ENCODE measurements at regions not wholly inside any gene's neighbourhood (a gene's known extent, or its start where the extent isn't known, plus 50 kb on each side); places are given as distances from the start of the nearest gene placed in this dataset.

DNA sequence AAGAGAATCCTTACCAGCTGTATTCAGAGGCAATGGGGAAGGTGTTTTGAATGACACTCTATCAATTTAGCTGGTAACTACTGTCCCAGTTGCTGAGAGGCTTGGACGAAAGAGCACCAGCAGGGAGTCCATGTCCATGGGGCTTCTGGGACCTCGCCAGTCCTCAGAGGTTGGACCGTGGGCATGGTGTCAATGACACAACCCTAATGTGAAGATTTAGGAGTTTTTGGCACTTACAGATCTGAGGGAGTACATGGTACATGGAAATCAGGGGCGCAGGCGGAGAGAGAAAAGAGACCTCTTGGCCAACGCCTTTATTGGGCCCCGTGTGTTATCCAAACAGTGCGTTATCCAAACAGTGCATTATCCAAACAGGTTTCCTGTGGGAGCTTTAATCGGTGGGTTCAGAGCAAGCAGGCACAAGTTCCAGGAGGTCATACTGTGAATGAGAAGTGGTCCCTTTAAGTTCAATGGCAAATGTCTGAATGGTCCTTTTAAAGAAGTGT lies 169.1 kb upstream of the B3GAT1 start:
- H3K9ac ChIP-seq (ENCODE audit: low read length) = no peak overlapping the region
- no peak for ATAC-seq (ENCODE audit: low read depth)
- H3K4me3 Mint-ChIP-seq = no peak overlapping the region
- H3K36me3 ChIP-seq (replicated peaks in 1 of 2; ENCODE audit: control extremely low read depth in 1 of 2, control insufficient read depth in 1 of 2, extremely low read depth in 1 of 2, insufficient read depth in 2 of 2, low read length in 1 of 2) = no peaks in the 10 kb centered on the region
- no peaks in the 10 kb centered on the region for H3K79me2 ChIP-seq (ENCODE audit: control insufficient read depth, insufficient read depth, low read length)
- peaks cover 0 to 9% (median 0%) of the 10 kb centered on the region in 3 donors for H3K9me3 ChIP-seq (ENCODE audit: control extremely low read depth in 1 of 3, control insufficient read depth in 2 of 3, insufficient read depth in 1 of 3, low read length in 2 of 3)
- H4K20me1 ChIP-seq (ENCODE audit: control insufficient read depth, insufficient read depth, low read length, poor library complexity, severe bottlenecking) = no peaks in the 10 kb centered on the region
- no peak overlapping the region for H3K27ac ChIP-seq (ENCODE audit: low read length in 2 of 2)
- intact Hi-C loops (cut with micrococcal nuclease) = no loop called here
- peaks cover 13% of the 10 kb centered on the region for H3K27me3 Mint-ChIP-seq
- no peak for TF ChIP-seq EZH2 (IDR thresholded peaks at IDR 0.05; ENCODE audit: borderline replicate concordance, insufficient read depth, low read depth, low read length, poor library complexity, severe bottlenecking)
- TF ChIP-seq, protein P1, sequence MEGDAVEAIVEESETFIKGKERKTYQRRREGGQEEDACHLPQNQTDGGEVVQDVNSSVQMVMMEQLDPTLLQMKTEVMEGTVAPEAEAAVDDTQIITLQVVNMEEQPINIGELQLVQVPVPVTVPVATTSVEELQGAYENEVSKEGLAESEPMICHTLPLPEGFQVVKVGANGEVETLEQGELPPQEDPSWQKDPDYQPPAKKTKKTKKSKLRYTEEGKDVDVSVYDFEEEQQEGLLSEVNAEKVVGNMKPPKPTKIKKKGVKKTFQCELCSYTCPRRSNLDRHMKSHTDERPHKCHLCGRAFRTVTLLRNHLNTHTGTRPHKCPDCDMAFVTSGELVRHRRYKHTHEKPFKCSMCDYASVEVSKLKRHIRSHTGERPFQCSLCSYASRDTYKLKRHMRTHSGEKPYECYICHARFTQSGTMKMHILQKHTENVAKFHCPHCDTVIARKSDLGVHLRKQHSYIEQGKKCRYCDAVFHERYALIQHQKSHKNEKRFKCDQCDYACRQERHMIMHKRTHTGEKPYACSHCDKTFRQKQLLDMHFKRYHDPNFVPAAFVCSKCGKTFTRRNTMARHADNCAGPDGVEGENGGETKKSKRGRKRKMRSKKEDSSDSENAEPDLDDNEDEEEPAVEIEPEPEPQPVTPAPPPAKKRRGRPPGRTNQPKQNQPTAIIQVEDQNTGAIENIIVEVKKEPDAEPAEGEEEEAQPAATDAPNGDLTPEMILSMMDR (IDR thresholded peaks at IDR 0.05) = no peak
- no peaks in the 10 kb centered on the region for H3K9me3 Mint-ChIP-seq (ENCODE audit: insufficient read depth)
- H3K4me1 ChIP-seq (ENCODE audit: control insufficient read depth in 2 of 2, insufficient read depth in 2 of 2, low read length in 2 of 2) = peaks cover 0 to 39% of the 10 kb centered on the region in 2 donors
- 93% methylated on average over 9 of the region's 9 CpGs for WGBS (ENCODE audit: insufficient coverage)
- H3K4me2 ChIP-seq (replicated peaks; ENCODE audit: low read depth, low read length, poor library complexity, severe bottlenecking) = no peak overlapping the region
- H2AFZ ChIP-seq (ENCODE audit: insufficient read depth, low read depth, low read length, poor library complexity, severe bottlenecking) = no peak overlapping the region
- CTCF ChIA-PET = no interaction called here
- H3K4me1 Mint-ChIP-seq = peaks cover 31% of the 10 kb centered on the region
- H3K27me3 ChIP-seq (replicated peaks in 1 of 4; ENCODE audit: control extremely low read depth in 1 of 4, control insufficient read depth in 3 of 4, insufficient read depth in 4 of 4, low read length in 3 of 4) = peaks cover 0 to 4% (median 0%) of the 10 kb centered on the region in 4 experiments
- no peak overlapping the region for H3K27ac Mint-ChIP-seq
- POLR2A ChIA-PET = no interaction called here
- DNase-seq = no peak
- no peak overlapping the region for H3K4me3 ChIP-seq (ENCODE audit: control extremely low read depth in 1 of 5, extremely low read depth in 1 of 5, insufficient read depth in 1 of 5, low read depth in 2 of 5, low read length in 4 of 5)

DNA sequence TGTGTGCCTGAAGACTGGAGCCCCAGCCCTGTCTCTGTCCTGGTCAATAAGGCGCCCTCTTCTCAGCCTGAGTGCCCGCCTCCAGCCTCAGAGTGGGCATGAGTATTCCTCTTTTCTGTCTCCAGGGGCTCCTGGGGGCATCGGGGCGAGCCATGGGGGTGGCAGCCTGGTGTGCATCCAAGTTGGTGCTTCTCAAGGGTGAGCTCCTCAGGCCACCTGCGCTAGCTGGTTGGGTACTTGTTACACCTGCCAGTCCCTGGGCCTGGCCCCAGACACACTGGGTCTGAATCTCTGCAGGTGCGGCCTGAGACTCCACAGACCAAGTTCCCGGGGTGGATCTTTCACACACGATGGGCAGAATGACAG lies 168.6 kb upstream of the B3GAT1 start:
- Histone ChIP-seq H3K79me2 (ENCODE audit: control insufficient read depth, insufficient read depth, low read length) (no peaks in the 10 kb centered on the region), H3K4me1 (ENCODE audit: control insufficient read depth in 2 of 2, insufficient read depth in 2 of 2, low read length in 2 of 2) (peaks cover 0 to 33% of the 10 kb centered on the region in 2 donors), H3K36me3 (replicated peaks in 1 of 2; ENCODE audit: control extremely low read depth in 1 of 2, control insufficient read depth in 1 of 2, extremely low read depth in 1 of 2, insufficient read depth in 2 of 2, low read length in 1 of 2) (no peaks in the 10 kb centered on the region), H2AFZ (ENCODE audit: insufficient read depth, low read depth, low read length, poor library complexity, severe bottlenecking) (no peak overlapping the region), H3K4me2 (replicated peaks; ENCODE audit: low read depth, low read length, poor library complexity, severe bottlenecking) (no peak overlapping the region), H3K27me3 (replicated peaks in 1 of 4; ENCODE audit: control extremely low read depth in 1 of 4, control insufficient read depth in 3 of 4, insufficient read depth in 4 of 4, low read length in 3 of 4) (peaks cover 0 to 4% (median 0%) of the 10 kb centered on the region in 4 experiments), H3K9me3 (ENCODE audit: control extremely low read depth in 1 of 3, control insufficient read depth in 2 of 3, insufficient read depth in 1 of 3, low read length in 2 of 3) (peaks cover 0 to 9% (median 0%) of the 10 kb centered on the region in 3 donors), H4K20me1 (ENCODE audit: control insufficient read depth, insufficient read depth, low read length, poor library complexity, severe bottlenecking) (no peaks in the 10 kb centered on the region), H3K4me3 (ENCODE audit: control extremely low read depth in 1 of 5, extremely low read depth in 1 of 5, insufficient read depth in 1 of 5, low read depth in 2 of 5, low read length in 4 of 5) (no peak overlapping the region), H3K27ac (ENCODE audit: low read length in 2 of 2) (no peak overlapping the region), H3K9ac (ENCODE audit: low read length) (no peak overlapping the region)
- Mint-ChIP-seq H3K9me3 (ENCODE audit: insufficient read depth) (no peaks in the 10 kb centered on the region), H3K27ac (no peak overlapping the region), H3K4me1 (peaks cover 29% of the 10 kb centered on the region), H3K27me3 (peaks cover 13% of the 10 kb centered on the region), H3K4me3 (no peak overlapping the region)
- DNase-seq = no peak
- ChIA-PET POLR2A (no interaction called here), CTCF (no interaction called here)
- intact Hi-C loops (cut with micrococcal nuclease) = no loop called here
- 94% methylated on average over 6 of the region's 8 CpGs for WGBS (ENCODE audit: insufficient coverage)
- ATAC-seq (ENCODE audit: low read depth) = no peak
- no peak for TF ChIP-seq EZH2 (IDR thresholded peaks at IDR 0.05; ENCODE audit: borderline replicate concordance, insufficient read depth, low read depth, low read length, poor library complexity, severe bottlenecking)
- TF ChIP-seq, protein P1 (IDR thresholded peaks at IDR 0.05) = no peak
